ENCODE measurements at regions not wholly inside any gene's neighbourhood (a gene's known extent, or its start where the extent isn't known, plus 50 kb on each side); places are given as distances from the start of the nearest gene placed in this dataset.
"Not testable (repeated sequence)": the region's sequence is repeated elsewhere in the genome, so short reads cannot be mapped to it uniquely, and the experiment has no call there.

DNA sequence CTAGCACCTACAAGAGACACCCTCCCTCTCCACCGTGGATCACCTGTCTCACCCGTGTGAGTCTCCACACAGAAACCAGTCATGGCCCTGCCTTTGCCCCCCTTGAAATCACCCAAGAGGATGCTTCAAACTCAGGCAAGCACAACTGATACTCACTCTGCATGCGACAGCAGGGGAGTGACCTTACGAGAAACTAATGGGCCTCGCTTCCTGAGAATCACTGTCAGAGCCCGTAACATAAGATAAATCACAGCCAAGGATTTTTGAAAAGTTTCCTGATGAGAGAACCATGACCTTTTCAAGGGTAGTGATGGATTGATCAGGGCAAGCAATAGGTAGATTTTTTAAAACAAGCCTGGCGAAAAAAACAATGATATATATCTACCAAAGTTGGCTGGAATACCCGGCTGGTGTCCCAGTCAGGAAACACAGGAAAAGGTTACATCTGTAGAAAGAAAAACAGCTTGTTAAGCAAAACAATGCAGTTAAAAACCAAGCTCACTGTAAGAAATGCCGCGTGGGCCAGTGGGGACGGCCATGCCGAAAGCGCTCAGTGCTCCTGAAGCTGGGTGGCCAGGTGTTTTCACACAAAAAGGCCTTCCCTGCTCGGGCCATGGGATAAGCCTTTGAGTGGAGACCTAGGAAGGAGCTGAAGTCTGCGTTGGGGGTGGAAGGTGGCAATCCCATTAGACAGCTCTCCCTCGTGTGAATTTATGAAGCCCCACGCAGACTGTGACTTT lies 388.6 kb upstream of the FRG1 start:
- TF ChIP-seq, protein P1, sequence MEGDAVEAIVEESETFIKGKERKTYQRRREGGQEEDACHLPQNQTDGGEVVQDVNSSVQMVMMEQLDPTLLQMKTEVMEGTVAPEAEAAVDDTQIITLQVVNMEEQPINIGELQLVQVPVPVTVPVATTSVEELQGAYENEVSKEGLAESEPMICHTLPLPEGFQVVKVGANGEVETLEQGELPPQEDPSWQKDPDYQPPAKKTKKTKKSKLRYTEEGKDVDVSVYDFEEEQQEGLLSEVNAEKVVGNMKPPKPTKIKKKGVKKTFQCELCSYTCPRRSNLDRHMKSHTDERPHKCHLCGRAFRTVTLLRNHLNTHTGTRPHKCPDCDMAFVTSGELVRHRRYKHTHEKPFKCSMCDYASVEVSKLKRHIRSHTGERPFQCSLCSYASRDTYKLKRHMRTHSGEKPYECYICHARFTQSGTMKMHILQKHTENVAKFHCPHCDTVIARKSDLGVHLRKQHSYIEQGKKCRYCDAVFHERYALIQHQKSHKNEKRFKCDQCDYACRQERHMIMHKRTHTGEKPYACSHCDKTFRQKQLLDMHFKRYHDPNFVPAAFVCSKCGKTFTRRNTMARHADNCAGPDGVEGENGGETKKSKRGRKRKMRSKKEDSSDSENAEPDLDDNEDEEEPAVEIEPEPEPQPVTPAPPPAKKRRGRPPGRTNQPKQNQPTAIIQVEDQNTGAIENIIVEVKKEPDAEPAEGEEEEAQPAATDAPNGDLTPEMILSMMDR (IDR thresholded peaks at IDR 0.05), result not testable (repeated sequence)
- not testable (repeated sequence) for TF ChIP-seq EP300 (IDR thresholded peaks at IDR 0.05)
